GM21423 (cell line): ENCODE measurements at regions not wholly inside any gene's neighbourhood (a gene's known extent, or its start where the extent isn't known, plus 50 kb on each side); places are given as distances from the start of the nearest gene placed in this dataset.
A peak's percentile ranks its signal among the peaks of the same experiment; 100 is the strongest.

Experiments used
- ATAC-seq: cut with Tn5 transposase; IDR thresholded peaks from one replicate; pipeline ENCODE4 v1.9.1; 2021; ENCODE audit warnings: mild to moderate bottlenecking, moderate library complexity; ENCODE audit not compliant: unreplicated experiment

DNA sequence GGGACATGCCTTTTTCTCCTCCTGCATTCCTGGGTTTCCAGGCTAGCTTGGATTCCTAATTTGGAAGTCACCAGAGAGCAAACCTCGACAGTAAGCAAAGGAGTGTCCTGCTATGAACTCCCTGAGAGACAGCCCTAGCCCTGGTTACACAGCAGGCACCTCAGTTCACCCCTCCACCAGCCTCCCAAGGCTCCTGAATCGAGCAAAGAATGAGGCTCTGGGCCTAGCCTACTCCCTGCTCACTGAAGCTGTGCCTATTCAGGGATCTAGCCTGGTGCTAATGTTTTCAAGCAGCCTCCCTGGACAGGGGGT lies 66.7 kb upstream of the RMDN2 start:
- ATAC-seq: no peak

DNA sequence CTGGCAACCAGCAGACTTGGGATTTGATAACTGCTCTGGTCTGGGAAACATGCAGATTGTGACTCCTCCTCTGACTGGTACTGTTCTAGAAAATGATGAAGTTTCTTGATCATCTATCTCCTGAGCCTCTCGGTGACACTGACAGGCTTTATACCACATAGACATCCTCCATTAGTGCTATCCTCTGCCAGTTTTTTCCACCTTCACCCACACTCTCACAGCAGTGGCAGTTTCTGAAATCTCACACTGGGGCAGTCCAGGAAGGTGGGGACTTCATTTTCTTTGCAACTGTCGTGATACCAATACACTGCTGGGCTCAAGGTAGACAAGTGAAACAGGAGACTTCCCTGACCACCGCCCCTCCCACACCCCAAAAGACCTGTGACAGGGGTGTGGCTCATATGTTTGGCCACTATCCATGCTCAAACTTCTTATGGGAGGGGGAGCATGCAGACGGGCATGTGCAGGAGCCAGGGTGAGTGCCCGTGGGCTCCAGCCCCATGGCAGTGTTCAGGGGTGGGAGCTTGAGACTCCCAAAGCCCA lies 66.3 kb upstream of the RMDN2 start:
- ATAC-seq: no peak

DNA sequence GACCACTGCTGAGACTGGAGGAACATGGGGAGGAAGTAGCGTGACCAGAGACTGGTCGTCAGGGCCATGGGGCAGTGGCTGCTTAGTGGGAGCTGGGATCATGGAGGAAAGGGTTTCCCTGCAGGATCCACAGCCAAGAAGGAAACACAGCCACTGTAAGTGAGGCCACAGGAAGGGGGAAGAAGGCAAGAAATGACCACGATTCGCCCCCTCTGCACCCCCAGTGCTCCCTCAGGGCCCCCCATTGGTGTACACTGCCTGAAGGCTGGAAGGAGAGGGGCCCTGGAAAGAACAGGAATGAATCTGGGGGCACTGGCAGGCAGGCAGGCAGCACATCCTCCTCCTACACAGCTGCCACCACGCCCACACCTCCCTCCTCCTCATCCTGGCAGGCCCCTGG lies 62.5 kb upstream of the RMDN2 start:
- no peak for ATAC-seq

DNA sequence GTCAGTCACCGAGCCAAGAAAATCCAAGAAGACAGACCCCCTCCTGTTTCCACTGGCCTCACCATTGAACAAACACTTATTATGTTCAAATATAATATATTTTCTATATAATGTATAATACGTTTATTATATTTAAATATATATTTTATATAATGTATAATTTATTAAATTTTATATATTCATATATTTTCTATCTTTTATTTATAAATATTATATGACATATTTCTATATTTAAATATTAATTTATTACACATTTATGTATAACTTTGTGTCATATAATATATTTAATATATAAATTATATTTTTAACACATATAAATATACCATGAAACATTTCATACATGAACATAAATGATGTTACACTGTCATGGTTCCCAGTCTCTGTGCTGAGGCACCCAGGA lies 60.9 kb upstream of the RMDN2 start:
- ATAC-seq: no peak

DNA sequence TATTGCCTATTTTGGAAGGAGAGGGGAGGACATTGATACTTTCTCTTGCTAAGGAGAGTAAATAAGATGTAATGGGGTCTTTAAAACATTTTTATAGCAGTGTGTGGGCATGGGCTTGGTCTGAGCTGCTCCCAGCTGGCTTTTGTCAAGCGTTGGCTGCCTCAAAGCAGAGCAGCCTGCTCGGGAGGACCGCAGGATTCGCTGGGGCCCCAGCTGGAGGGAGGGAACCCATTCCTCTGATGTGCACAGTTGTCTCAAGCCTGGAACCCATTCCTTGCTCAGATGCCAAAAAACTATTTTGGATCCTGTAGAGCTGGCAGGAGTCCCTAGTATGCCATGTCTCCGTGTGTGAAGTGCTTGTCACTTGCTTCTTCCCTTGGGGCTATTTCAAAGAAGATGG lies 59.4 kb upstream of the RMDN2 start:
- no peak for ATAC-seq

DNA sequence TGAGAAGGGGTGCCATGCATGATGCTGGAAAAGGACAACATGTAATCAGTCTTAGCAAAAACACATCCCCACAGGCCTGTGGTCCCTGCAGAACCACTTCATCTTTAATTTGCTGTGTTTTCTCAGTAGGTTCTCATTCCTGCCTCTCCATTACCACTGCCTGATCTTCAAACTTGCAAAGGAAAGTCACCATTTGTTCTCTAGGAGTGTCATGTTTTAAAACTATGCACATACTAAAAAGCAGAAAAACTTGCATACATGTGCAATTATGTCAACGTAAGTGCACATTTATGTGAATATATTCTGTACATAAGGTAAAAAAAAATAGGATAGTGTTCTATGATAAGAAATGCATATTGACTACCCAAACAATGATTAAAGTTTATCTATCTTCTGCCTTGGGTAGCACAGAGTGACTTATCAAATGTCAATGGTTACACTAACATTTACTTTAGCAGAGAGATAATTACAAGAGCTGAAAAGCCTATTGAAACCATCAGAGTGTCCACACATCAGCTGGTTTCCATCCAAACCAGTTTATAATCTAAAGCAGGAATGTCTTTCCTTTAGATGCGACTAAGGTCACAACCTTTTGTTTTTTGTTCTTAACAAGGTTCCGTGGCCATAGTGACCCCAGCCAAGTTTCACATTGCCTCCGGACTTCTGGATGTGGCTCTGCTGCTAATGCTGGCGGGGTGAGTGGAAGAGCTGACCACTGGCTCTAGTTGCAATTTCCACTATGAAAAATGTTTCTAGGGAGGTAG lies 58.7 kb upstream of the RMDN2 start:
- no peak for ATAC-seq

DNA sequence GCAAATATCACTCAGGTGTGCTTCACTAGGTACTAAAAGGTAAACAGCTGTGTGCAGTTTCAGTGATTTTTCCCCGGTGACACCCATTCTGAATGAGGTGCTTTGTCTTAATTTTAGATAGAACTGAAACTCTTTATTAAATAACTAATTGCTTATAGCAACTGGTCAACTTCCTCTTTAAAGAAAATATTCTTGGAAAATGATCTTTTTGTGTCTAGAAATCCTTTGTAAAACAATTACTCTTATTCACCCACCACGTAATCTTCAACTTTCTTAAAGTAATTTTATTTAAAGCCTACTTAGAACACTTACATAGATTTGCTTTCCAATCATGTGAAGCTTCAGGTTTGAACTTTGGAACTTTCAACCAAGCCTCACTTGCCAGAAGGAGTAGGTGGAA lies 57.9 kb upstream of the RMDN2 start:
- ATAC-seq: no peak

DNA sequence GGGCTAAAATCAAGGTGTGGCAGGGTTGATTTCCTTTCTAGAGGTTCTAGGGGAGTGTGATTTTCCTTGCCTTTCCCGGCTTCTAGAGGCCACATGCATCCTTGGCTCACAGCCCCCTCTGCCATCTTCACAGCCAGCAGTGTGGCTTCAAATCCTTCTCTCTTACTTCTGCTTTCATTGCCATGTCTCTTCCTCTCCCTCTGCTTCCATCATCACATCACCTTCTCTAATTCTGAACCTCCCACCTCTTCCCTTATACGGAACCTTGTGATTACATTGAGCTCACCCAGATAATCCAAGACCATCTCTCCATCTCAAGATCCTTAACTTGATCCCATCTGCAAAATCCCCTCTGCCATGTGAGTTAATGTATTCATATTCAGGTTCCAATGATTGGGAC lies 56.2 kb upstream of the RMDN2 start:
- no peak for ATAC-seq

DNA sequence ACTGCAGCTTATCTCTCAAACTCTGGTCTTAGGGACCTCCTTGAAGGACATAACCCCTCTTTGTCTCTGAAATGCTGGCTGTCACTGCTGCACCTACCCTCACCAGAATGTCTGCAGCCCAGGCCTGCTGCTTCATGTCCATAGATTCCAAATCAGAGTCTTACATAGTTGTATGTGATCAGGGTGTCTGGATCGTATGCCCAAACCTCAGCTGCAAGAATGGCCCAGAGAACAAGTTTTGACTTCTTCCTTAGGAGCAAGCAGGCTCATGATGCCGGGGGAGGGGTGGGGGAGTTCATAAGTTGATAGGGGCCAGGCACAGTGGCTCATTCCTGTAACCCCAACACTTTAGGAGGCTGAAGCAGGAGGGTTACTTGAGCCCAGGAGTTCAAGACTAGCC lies 55.8 kb upstream of the RMDN2 start:
- ATAC-seq: no peak

DNA sequence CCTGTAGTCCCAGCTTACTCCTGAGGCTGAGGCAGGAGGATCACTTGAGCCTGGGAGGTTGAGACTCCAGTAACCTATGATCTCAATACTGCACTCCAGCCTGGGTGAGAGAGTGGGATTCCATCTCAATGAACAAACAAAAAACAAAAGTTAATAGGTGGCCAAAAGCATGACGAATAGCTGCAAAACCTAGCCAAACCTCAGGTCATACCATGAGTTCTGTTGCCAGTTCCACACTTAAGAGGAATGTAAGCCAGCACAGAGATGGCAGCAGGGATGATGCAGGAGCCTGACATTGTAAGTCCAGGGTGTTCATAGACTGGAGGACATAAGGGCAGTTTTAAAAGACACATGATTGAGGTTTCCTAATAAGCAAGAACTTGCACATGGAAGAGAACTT lies 55.3 kb upstream of the RMDN2 start:
- ATAC-seq: no peak

DNA sequence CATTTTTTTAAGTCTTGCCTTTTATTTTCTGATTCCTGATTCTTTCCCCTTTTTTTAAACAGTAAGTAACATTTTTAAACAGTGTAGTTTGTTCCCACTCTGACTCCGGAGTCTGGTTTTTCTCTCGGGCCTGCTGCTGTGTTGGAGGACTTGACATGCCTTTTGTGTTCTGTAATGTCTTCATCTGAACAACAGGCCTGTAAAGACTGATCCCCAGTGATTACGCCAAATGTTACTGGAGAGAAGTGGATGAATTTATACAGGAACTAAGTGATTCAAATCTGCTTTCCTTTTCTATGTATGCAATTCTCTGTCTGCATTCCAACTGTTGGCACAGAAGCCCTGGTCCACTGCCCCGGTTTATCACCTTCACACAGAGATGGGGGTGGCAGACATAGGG lies 54.3 kb upstream of the RMDN2 start:
- ATAC-seq: no peak

DNA sequence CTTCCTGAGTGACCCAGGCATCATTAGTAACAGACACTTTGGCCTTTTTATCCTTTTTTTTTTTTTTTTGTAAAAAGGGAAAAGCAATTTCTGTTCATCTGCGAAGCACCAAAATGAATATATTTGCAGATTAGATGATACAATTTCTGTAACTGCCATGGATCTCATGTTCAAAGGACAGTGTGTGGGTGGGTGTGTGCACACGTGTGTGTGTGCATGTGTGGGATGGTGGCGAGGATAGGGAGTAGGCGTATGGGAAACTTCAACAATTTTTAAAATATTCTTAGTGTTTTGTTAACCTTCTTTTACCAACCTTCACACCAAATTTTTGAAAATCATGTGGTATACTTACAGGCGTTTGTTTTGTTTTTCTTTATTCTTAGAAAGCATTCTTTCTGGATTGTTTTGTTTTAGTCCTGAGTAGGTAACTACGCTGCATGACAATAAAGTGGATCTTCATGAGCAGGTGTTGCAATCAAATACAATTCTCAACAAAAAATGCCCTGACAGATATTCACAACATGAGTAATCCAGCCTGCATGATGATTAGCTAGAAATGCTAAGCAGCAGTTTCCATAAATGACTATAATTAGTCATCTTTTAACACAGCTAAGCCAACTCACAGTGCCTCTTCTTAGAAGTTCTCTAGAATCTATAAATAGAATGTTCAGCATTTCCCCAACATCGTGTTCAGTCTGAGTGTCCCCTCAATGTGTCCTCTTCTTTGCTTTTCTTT lies 53.5 kb upstream of the RMDN2 start:
- peak; percentile 64 for ATAC-seq

DNA sequence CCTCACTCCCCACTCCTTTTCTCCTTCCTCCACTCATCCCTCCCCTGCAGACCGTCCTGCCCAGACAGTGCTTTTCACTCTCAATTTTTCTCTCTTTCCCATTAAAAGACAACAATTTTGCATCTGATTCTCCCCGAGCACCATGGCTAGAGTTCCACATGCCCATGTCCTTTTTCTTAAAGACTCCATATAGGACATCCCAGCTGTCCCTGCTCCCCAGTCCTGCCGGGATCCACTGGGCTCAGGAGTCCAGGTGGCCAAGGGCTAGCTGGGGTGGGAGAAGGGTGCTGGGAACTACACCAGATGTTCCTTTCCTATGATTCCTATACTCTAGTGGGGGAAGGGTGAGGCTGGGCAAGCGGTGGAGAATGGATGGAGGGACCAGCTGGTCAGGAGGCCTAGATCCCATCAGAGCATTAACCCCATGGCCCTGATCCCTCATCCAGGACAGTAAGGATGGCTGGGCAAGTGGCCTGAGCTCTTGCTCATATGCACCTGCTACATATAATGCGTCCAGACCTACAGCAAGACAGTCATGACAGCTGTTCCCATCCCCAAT lies 52.8 kb upstream of the RMDN2 start:
- ATAC-seq: no peak

DNA sequence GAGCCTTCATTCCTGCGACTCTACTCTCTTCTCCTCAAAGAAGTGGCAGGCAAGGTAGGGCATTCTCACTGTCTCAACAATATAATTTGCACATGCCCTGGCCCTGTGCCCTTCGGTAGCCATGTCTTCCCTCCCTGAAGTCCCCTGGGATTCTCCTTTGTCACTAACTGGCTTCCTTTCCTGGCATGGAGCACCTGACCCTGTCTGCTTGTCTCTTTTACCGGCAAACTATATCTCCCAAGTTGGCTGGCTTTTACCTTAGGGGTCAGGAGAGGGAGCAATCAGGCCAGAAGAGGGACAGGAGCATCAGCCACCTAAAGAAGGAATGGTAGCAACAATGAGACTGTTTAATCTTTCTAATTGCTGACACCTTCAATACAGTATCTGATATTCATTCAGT lies 51.9 kb upstream of the RMDN2 start:
- ATAC-seq: no peak

DNA sequence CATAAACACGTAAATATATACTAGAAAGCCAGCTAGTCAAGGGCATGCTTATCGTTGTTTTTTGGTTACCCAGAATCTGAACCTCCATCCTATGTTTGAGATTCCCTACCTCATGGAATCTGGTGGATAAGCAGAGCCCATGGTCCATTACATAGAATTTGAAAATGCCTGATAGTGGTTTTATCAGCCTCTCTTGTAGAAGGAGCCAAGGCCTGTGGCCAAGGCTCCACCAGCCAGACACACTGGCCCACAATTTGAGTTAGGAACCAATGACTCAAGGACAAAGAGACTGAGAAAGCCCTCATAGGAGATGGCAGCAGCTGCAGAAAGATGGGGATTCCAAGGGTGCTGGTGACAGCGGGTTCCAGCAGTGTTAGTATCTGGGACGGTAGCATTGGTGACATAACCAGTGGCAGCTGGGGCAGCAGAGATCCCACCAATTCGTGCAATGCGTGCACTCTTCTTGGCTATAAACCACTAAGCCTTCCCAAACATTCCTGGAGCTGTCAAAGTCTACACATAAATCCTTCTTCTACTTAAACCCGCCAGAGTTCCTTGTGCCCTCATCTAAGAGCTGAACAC lies 51.2 kb upstream of the RMDN2 start:
- no peak for ATAC-seq

DNA sequence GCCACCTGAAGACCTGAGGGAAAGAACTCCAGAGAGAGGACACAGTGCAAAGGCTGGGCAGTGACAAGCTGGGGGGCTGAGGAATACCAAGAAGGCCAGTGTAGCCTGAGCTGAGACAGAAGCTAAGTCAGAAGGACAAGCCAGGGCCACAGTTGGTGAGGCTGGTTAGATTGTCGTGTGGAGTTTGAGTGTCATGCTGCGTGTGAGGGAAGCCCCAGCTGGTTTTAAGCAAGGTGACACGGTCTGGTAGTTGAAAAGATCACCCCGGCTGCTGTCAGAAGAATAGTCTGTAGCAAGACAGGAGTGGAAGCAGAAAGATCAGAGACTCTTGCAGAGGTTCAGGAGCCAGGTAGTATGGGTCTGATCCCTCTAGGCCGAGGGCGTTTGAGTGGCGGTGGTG lies 50.6 kb upstream of the RMDN2 start:
- ATAC-seq: peak; percentile 44
